ENCODE measurements at regions not wholly inside any gene's neighbourhood (a gene's known extent, or its start where the extent isn't known, plus 50 kb on each side); places are given as distances from the start of the nearest gene placed in this dataset.

GRCh38 chr3:73787620-73788019, 162.9 kb upstream of the PDZRN3 start:
- TF ChIP-seq CTCF (optimal IDR thresholded peaks at IDR 0.05 in 1 of 3, IDR thresholded peaks at IDR 0.05 in 1 of 3, conservative IDR thresholded peaks at IDR 0.05 in 1 of 3; ENCODE audit: extremely low read depth in 1 of 3, insufficient read depth in 2 of 3, low read length in 3 of 3) (no peak), EZH2 (IDR thresholded peaks at IDR 0.05; ENCODE audit: low read length) (no peak)
